PC-9 (cell line): ENCODE measurements at regions not wholly inside any gene's neighbourhood (a gene's known extent, or its start where the extent isn't known, plus 50 kb on each side); places are given as distances from the start of the nearest gene placed in this dataset.

Source experiments
- BruUV-seq: library from RNA; stranded (reverse); fragments of 400-500 nt; replicated peaks from 2 replicates; lab custom pipeline; 2021; lab: Mats Ljungman, UMichigan
- CTCF ChIA-PET: fragments of 300-600 bp; sonication (Branson Sonifier 250); formaldehyde crosslinking; loops from one replicate; lab custom pipeline; 2022; ENCODE audit warnings: antibody characterized with exemption; lab: Charles Lee
- POLR2A ChIA-PET: fragments of 300-600 bp; sonication (Branson Sonifier 250); formaldehyde crosslinking; loops from one replicate; lab custom pipeline; 2022; ENCODE audit warnings: antibody characterized with exemption; ENCODE audit not compliant: unreplicated experiment; lab: Charles Lee
- DNase-seq, 2 experiments: peaks; one replicate each; pipeline versions ENCODE4 v3.0.0 to v3.0.0-alpha.2; 2015 to 2022; ENCODE audit warnings: mixed read lengths in 1 of 2
- H2AFZ ChIP-seq: fragments of 200-600 bp; sonication (generic); 2 replicates; pipeline ENCODE4 v1.8.1; 2017; ENCODE audit warnings: antibody characterized with exemption
- H3F3A ChIP-seq: fragments of 200-600 bp; sonication (generic); 2 replicates; pipeline ENCODE4 v1.8.1; 2017; ENCODE audit warnings: antibody characterized with exemption, mild to moderate bottlenecking, low read depth; ENCODE audit not compliant: insufficient read depth
- H3K27ac ChIP-seq: fragments of 200-600 bp; sonication (generic); 2 replicates; pipeline ENCODE4 v1.6.1; 2016; ENCODE audit warnings: mixed run types
- H3K27me3 ChIP-seq: fragments of 200-600 bp; sonication (generic); 2 replicates; pipeline ENCODE4 v1.6.1; 2016; ENCODE audit warnings: low read depth, mixed run types; ENCODE audit not compliant: insufficient read depth
- H3K36me3 ChIP-seq: fragments of 200-600 bp; sonication (generic); 2 replicates; pipeline ENCODE4 v1.6.1; 2016; ENCODE audit warnings: low read depth, mixed run types
- H3K4me1 ChIP-seq: fragments of 200-600 bp; sonication (generic); replicated peaks from 2 replicates; pipeline ENCODE4 v1.6.1; 2016; ENCODE audit warnings: mixed run types; ENCODE audit not compliant: insufficient read depth
- H3K4me2 ChIP-seq: fragments of 200-600 bp; sonication (generic); 2 replicates; pipeline ENCODE4 v1.6.1; 2017; ENCODE audit warnings: mixed run types
- H3K4me3 ChIP-seq: fragments of 200-600 bp; sonication (generic); 2 replicates; pipeline ENCODE4 v1.6.1; 2016; ENCODE audit warnings: mixed run types
- H3K79me2 ChIP-seq: fragments of 200-600 bp; sonication (generic); 2 replicates; pipeline ENCODE4 v1.6.1; 2017; ENCODE audit warnings: low read depth, mixed run types
- H3K9me2 ChIP-seq: fragments of 200-600 bp; sonication (generic); 2 replicates; pipeline ENCODE4 v1.8.1; 2017; ENCODE audit warnings: mild to moderate bottlenecking; ENCODE audit not compliant: insufficient read depth
- H3K9me3 ChIP-seq: fragments of 200-600 bp; sonication (generic); 2 replicates; pipeline ENCODE4 v1.8.1; 2016; ENCODE audit warnings: low read depth; ENCODE audit not compliant: insufficient read depth
- H4K20me1 ChIP-seq: fragments of 200-600 bp; sonication (generic); 2 replicates; pipeline ENCODE4 v1.8.1; 2017; ENCODE audit not compliant: insufficient read depth
- CTCF ChIP-seq: fragments of 200-600 bp; sonication (generic); conservative IDR thresholded peaks from 2 replicates; pipeline ENCODE4 v1.6.1; 2017; ENCODE audit warnings: mixed run types, antibody characterized with exemption, mild to moderate bottlenecking, moderate library complexity
- EZH2 ChIP-seq: fragments of 200-600 bp; sonication (generic); IDR thresholded peaks from 2 replicates; pipeline ENCODE4 v1.8.0; 2017; ENCODE audit warnings: antibody characterized with exemption, low read depth
- intact Hi-C: fragments of 100-400 bp; cut with micrococcal nuclease; formaldehyde crosslinking; loops from one replicate; pipeline ENCODE4 v1.10.0; 2022; ENCODE audit not compliant: unreplicated experiment

GRCh38 chr22:27377501-27378295 lies 423.9 kb downstream of the MN1 start:
- TF ChIP-seq EZH2 (no peak), CTCF (no peak)
- H3K27me3 ChIP-seq = no peaks in the 10 kb centered on the region
- no peaks in the 10 kb centered on the region for H3K79me2 ChIP-seq
- no peak overlapping the region for H3K4me3 ChIP-seq
- no peaks in the 10 kb centered on the region for H3K4me1 ChIP-seq
- peak; percentile 23 to 55 for DNase-seq
- ChIA-PET POLR2A (no interaction called here), CTCF (interaction anchor here (0.9 kb wide), 1 partner anchor 699 kb away, joined by 4 read pairs; no protein-coding TSS in a partner anchor)
- no peak overlapping the region for H2AFZ ChIP-seq
- H3K9me3 ChIP-seq = no peaks in the 10 kb centered on the region
- H3K36me3 ChIP-seq = no peaks in the 10 kb centered on the region
- no TSS peak for BruUV-seq
- peak overlapping the region; percentile 15; the same call in 1 of the 2 replicates for H3K4me2 ChIP-seq
- intact Hi-C loops = no loop called here
- H3K9me2 ChIP-seq = no peaks in the 10 kb centered on the region
- H3K27ac ChIP-seq = no peak overlapping the region
- no peaks in the 10 kb centered on the region for H3F3A ChIP-seq
- no peaks in the 10 kb centered on the region for H4K20me1 ChIP-seq

GRCh38 chr22:27378311-27378800 lies 423.2 kb downstream of the MN1 start:
- TF ChIP-seq CTCF (no peak), EZH2 (no peak)
- no peak for DNase-seq
- Histone ChIP-seq H3K79me2 (no peaks in the 10 kb centered on the region), H3K4me1 (no peaks in the 10 kb centered on the region), H3K9me2 (no peaks in the 10 kb centered on the region), H2AFZ (no peak overlapping the region), H3F3A (no peaks in the 10 kb centered on the region), H3K4me3 (no peak overlapping the region), H3K27ac (no peak overlapping the region), H3K36me3 (no peaks in the 10 kb centered on the region), H4K20me1 (no peaks in the 10 kb centered on the region), H3K27me3 (no peaks in the 10 kb centered on the region), H3K9me3 (no peaks in the 10 kb centered on the region), H3K4me2 (0 out of 2 replicates have a peak overlapping the region, but pooled peaks have one; percentile 15)
- intact Hi-C loops = no loop called here
- ChIA-PET CTCF (interaction anchor here (0.9 kb wide), 1 partner anchor 700 kb away, joined by 4 read pairs; no protein-coding TSS in a partner anchor), POLR2A (no interaction called here)
- no TSS peak for BruUV-seq

- POLR2A ChIA-PET = no interaction called here
Measured at GRCh38 chr22:27378995-27379394, 422.6 kb downstream of the MN1 start.

More at GRCh38 chr22:27378995-27379394, 422.6 kb downstream of the MN1 start:
- no TSS peak for BruUV-seq
- TF ChIP-seq EZH2 = no peak
- no peak for TF ChIP-seq CTCF
- no peaks in the 10 kb centered on the region for H3K9me2 ChIP-seq
- H4K20me1 ChIP-seq = no peaks in the 10 kb centered on the region
- no peaks in the 10 kb centered on the region for H3K4me1 ChIP-seq
- no peaks in the 10 kb centered on the region for H3K27me3 ChIP-seq
- H3K36me3 ChIP-seq = no peaks in the 10 kb centered on the region
- intact Hi-C loops = no loop called here
- H3F3A ChIP-seq = no peaks in the 10 kb centered on the region
- H3K79me2 ChIP-seq = no peaks in the 10 kb centered on the region
- no peak overlapping the region for H2AFZ ChIP-seq
- H3K4me2 ChIP-seq = no peak overlapping the region
- no peak overlapping the region for H3K27ac ChIP-seq
- no peak for DNase-seq
- CTCF ChIA-PET = no interaction called here
- H3K4me3 ChIP-seq = no peak overlapping the region
- H3K9me3 ChIP-seq = no peaks in the 10 kb centered on the region
